Left ventricle myocardium inferior (tissue), 1 donor: ENCODE measurements at regions not wholly inside any gene's neighbourhood (a gene's known extent, or its start where the extent isn't known, plus 50 kb on each side); places are given as distances from the start of the nearest gene placed in this dataset.
"Not testable (repeated sequence)": the region's sequence is repeated elsewhere in the genome, so short reads cannot be mapped to it uniquely, and the experiment has no call there.

Experiments used
- DNase-seq: peaks from one replicate; pipeline ENCODE4 v3.0.0-alpha.2; 2020
- H3K27ac ChIP-seq: fragments of 200-600 bp; replicated peaks from 2 replicates; pipeline ENCODE4 v1.8.0; 2021
- H3K27me3 ChIP-seq: fragments of 200-600 bp; 2 replicates; pipeline ENCODE4 v1.8.0; 2021; ENCODE audit warnings: low read depth
- H3K36me3 ChIP-seq: fragments of 200-600 bp; 2 replicates; pipeline ENCODE4 v1.8.0; 2021
- H3K4me1 ChIP-seq: fragments of 200-600 bp; 2 replicates; pipeline ENCODE4 v1.8.0; 2021
- H3K4me3 ChIP-seq: fragments of 200-600 bp; 2 replicates; pipeline ENCODE4 v1.8.0; 2021; ENCODE audit warnings: mild to moderate bottlenecking, moderate library complexity
- H3K9me3 ChIP-seq: fragments of 200-600 bp; replicated peaks from 2 replicates; pipeline ENCODE4 v1.8.0; 2021
- intact Hi-C: fragments of 100-400 bp; cut with micrococcal nuclease; formaldehyde crosslinking; loops from one replicate; pipeline ENCODE4 v1.11.0; 2022
- TF ChIP-seq, protein P1 (sequence below): fragments of 200-600 bp; IDR thresholded peaks from 2 replicates; pipeline ENCODE4 v1.8.0; 2021; ENCODE audit warnings: antibody characterized with exemption, mild to moderate bottlenecking, borderline replicate concordance
- donor health status: DM: no; HTN: yes; CAD: no; lungs with severe emphysema.

GRCh38 chr7:13802651-13803050 lies 186.8 kb downstream of the ETV1 start:
- TF ChIP-seq, protein P1, sequence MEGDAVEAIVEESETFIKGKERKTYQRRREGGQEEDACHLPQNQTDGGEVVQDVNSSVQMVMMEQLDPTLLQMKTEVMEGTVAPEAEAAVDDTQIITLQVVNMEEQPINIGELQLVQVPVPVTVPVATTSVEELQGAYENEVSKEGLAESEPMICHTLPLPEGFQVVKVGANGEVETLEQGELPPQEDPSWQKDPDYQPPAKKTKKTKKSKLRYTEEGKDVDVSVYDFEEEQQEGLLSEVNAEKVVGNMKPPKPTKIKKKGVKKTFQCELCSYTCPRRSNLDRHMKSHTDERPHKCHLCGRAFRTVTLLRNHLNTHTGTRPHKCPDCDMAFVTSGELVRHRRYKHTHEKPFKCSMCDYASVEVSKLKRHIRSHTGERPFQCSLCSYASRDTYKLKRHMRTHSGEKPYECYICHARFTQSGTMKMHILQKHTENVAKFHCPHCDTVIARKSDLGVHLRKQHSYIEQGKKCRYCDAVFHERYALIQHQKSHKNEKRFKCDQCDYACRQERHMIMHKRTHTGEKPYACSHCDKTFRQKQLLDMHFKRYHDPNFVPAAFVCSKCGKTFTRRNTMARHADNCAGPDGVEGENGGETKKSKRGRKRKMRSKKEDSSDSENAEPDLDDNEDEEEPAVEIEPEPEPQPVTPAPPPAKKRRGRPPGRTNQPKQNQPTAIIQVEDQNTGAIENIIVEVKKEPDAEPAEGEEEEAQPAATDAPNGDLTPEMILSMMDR, result no peak
- H3K36me3 ChIP-seq, result no peaks in the 10 kb centered on the region
- intact Hi-C loops, result no loop called here
- H3K4me1 ChIP-seq, result no peaks in the 10 kb centered on the region
- H3K9me3 ChIP-seq, result no peaks in the 10 kb centered on the region
- H3K27ac ChIP-seq, result no peak overlapping the region
- no peak for DNase-seq
- no peaks in the 10 kb centered on the region for H3K27me3 ChIP-seq
- H3K4me3 ChIP-seq, result no peak overlapping the region

GRCh38 chr7:13803134-13803533 lies 186.3 kb downstream of the ETV1 start:
- no peak for DNase-seq
- H3K4me3 ChIP-seq, result no peak overlapping the region
- H3K27me3 ChIP-seq, result no peaks in the 10 kb centered on the region
- TF ChIP-seq, protein P1, result no peak
- no peaks in the 10 kb centered on the region for H3K4me1 ChIP-seq
- intact Hi-C loops, result no loop called here
- no peaks in the 10 kb centered on the region for H3K9me3 ChIP-seq
- no peaks in the 10 kb centered on the region for H3K36me3 ChIP-seq
- H3K27ac ChIP-seq, result no peak overlapping the region

- H3K9me3 ChIP-seq, H3K4me1 ChIP-seq, H3K27ac ChIP-seq, H3K36me3 ChIP-seq, DNase-seq, H3K27me3 ChIP-seq, H3K4me3 ChIP-seq, intact Hi-C loops: not testable (repeated sequence)
Measured at GRCh38 chr7:13806089-13806867, 183.2 kb downstream of the ETV1 start.

DNA sequence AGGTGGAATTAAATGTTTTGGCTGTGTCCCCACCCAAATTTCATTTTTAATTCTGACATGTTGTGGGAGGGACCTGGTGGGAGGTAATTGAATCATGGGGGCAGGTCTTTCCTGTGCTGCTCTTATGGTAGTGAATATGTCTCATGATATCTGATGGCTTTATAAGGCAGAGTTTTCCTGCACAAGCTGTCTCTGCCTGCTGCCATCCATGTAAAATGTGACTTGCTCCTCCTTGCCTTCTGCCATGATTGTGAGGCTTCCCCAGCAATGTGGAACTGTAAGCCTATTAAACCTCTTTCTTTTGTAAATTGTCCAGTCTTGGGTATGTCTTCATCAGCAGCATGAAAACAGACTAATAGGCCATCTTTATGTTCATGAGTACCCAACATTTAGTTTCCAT lies 172.2 kb downstream of the ETV1 start:
- DNase-seq, H3K27ac ChIP-seq, H3K36me3 ChIP-seq, H3K4me3 ChIP-seq, intact Hi-C loops, H3K4me1 ChIP-seq, H3K27me3 ChIP-seq: not testable (repeated sequence)
- H3K9me3 ChIP-seq, result peaks cover 12% of the 10 kb centered on the region

GRCh38 chr7:13821152-13821787 lies 168.2 kb downstream of the ETV1 start:
- H3K27ac ChIP-seq, result no peak overlapping the region
- H3K9me3 ChIP-seq, result peaks cover 7% of the 10 kb centered on the region
- H3K4me3 ChIP-seq, result no peak overlapping the region
- TF ChIP-seq, protein P1, result no peak
- no peaks in the 10 kb centered on the region for H3K36me3 ChIP-seq
- no peak for DNase-seq
- no peaks in the 10 kb centered on the region for H3K27me3 ChIP-seq
- intact Hi-C loops, result no loop called here
- H3K4me1 ChIP-seq, result no peaks in the 10 kb centered on the region

- Histone ChIP-seq H3K9me3 (no peaks in the 10 kb centered on the region), H3K27ac (no peak overlapping the region), H3K27me3 (no peaks in the 10 kb centered on the region), H3K36me3 (no peaks in the 10 kb centered on the region), H3K4me1 (no peaks in the 10 kb centered on the region), H3K4me3 (no peak overlapping the region)
- DNase-seq, result no peak
- intact Hi-C loops, result no loop called here
- TF ChIP-seq, protein P1, result no peak
Measured at GRCh38 chr7:13822678-13823077, 166.8 kb downstream of the ETV1 start.
